HL-60 (cell line): ENCODE measurements at regions not wholly inside any gene's neighbourhood (a gene's known extent, or its start where the extent isn't known, plus 50 kb on each side); places are given as distances from the start of the nearest gene placed in this dataset.

Experiments used
- POLR2AphosphoS5 ChIP-seq: IDR thresholded peaks from 2 replicates; pipeline ENCODE4 v1.6.1; 2012; ENCODE audit warnings: low read depth
- TF ChIP-seq, protein P1 (sequence below): IDR thresholded peaks from one replicate; pipeline ENCODE4 v1.5.1; 2011; ENCODE audit warnings: low read length, control low read depth, inconsistent platforms; ENCODE audit not compliant: insufficient read depth

DNA sequence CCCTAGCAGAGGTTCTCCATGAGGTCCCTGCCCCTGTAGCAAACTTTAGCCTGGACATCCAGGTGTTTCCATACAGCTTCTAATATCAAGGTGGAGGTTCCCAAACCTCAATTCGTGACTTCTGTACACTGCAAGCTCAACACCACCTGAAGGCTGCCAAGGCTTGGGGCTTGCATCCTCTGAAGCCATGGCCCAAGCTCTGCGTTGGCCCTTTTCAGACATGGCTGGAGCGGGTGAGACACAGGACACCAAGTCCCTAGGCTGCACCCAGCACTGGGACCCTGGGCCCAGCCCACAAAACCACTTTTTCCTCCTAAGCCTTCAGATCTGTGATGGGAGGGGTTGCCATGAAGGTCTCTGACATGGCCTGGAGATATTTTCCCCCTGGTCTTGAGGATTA is 1292.0 kb downstream of the CDH8 start:
- TF ChIP-seq, protein P1, sequence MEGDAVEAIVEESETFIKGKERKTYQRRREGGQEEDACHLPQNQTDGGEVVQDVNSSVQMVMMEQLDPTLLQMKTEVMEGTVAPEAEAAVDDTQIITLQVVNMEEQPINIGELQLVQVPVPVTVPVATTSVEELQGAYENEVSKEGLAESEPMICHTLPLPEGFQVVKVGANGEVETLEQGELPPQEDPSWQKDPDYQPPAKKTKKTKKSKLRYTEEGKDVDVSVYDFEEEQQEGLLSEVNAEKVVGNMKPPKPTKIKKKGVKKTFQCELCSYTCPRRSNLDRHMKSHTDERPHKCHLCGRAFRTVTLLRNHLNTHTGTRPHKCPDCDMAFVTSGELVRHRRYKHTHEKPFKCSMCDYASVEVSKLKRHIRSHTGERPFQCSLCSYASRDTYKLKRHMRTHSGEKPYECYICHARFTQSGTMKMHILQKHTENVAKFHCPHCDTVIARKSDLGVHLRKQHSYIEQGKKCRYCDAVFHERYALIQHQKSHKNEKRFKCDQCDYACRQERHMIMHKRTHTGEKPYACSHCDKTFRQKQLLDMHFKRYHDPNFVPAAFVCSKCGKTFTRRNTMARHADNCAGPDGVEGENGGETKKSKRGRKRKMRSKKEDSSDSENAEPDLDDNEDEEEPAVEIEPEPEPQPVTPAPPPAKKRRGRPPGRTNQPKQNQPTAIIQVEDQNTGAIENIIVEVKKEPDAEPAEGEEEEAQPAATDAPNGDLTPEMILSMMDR, result no peak
- no peak for TF ChIP-seq POLR2AphosphoS5
